ENCODE measurements at regions not wholly inside any gene's neighbourhood (a gene's known extent, or its start where the extent isn't known, plus 50 kb on each side); places are given as distances from the start of the nearest gene placed in this dataset.

GRCh38 chr11:41666951-41667653 is 207.7 kb upstream of the LRRC4C start:
- no peaks in the 10 kb centered on the region for H3K9me3 ChIP-seq (ENCODE audit: control insufficient read depth, low read length)
- no peak overlapping the region for H3K4me2 ChIP-seq (ENCODE audit: low read length)
- no peak overlapping the region for H3K4me3 ChIP-seq (ENCODE audit: low read depth, low read length)
- no peak overlapping the region for H3K9ac ChIP-seq
- TF ChIP-seq, protein P1, sequence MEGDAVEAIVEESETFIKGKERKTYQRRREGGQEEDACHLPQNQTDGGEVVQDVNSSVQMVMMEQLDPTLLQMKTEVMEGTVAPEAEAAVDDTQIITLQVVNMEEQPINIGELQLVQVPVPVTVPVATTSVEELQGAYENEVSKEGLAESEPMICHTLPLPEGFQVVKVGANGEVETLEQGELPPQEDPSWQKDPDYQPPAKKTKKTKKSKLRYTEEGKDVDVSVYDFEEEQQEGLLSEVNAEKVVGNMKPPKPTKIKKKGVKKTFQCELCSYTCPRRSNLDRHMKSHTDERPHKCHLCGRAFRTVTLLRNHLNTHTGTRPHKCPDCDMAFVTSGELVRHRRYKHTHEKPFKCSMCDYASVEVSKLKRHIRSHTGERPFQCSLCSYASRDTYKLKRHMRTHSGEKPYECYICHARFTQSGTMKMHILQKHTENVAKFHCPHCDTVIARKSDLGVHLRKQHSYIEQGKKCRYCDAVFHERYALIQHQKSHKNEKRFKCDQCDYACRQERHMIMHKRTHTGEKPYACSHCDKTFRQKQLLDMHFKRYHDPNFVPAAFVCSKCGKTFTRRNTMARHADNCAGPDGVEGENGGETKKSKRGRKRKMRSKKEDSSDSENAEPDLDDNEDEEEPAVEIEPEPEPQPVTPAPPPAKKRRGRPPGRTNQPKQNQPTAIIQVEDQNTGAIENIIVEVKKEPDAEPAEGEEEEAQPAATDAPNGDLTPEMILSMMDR (IDR thresholded peaks at IDR 0.05), result no peak
- H3K27ac ChIP-seq, result no peak overlapping the region
- no peaks in the 10 kb centered on the region for H3K36me3 ChIP-seq (ENCODE audit: control insufficient read depth, insufficient read depth, low read length)
- H3K27me3 ChIP-seq (ENCODE audit: control insufficient read depth, insufficient read depth, low read length), result no peaks in the 10 kb centered on the region
- no peak overlapping the region for H2AFZ ChIP-seq
- no peaks in the 10 kb centered on the region for H3K4me1 ChIP-seq
- no peaks in the 10 kb centered on the region for H3K79me2 ChIP-seq

DNA sequence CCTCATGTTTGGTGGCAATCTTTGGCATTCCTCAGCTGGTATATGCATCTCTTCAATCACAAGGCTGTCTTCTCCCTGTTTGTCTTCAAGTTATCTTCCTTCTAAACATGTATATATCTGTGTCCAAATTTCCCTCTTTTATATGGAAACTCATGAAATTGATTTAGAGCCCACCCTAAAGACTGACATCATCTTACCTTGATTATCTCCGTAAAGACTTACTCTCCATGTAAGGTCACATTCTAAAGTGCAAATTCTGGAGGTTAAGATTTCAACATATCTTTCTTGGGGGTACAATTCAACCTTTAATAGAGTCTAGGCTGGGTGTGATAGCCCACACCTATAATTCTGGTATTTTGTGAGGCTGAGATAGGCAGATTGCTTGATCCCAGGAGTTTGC is 215.8 kb upstream of the LRRC4C start:
- Histone ChIP-seq H3K9ac (no peak overlapping the region), H3K4me2 (ENCODE audit: low read length) (no peak overlapping the region), H3K27me3 (ENCODE audit: control insufficient read depth, insufficient read depth, low read length) (no peaks in the 10 kb centered on the region), H3K4me1 (no peaks in the 10 kb centered on the region), H3K9me3 (ENCODE audit: control insufficient read depth, low read length) (no peaks in the 10 kb centered on the region), H2AFZ (no peak overlapping the region), H3K79me2 (no peaks in the 10 kb centered on the region), H3K36me3 (ENCODE audit: control insufficient read depth, insufficient read depth, low read length) (no peaks in the 10 kb centered on the region), H3K4me3 (ENCODE audit: low read depth, low read length) (no peak overlapping the region), H3K27ac (no peak overlapping the region)
- TF ChIP-seq, protein P1 (IDR thresholded peaks at IDR 0.05), result no peak

DNA sequence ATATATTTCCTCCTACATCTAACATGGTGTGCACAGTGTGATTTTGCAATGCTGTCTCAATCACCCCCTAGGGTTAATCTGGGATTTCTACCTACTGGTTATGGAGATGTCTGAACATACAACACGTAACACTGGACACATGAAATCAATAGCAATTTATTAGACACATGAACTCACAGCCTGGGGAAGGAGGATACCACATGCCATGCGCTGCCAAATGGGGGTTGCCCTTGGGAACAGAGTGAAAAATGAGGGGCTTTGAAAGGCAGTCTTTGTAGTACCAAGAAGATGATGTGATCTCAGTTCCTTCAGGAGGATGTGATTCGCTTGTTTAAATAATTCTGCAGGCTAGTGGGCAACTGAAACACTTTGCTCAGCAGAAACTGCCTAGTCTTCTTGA is 253.6 kb upstream of the LRRC4C start:
- H3K27ac ChIP-seq, result no peak overlapping the region
- no peaks in the 10 kb centered on the region for H3K79me2 ChIP-seq
- no peak overlapping the region for H2AFZ ChIP-seq
- no peaks in the 10 kb centered on the region for H3K9me3 ChIP-seq (ENCODE audit: control insufficient read depth, low read length)
- H3K4me2 ChIP-seq (ENCODE audit: low read length), result no peak overlapping the region
- H3K36me3 ChIP-seq (ENCODE audit: control insufficient read depth, insufficient read depth, low read length), result no peaks in the 10 kb centered on the region
- TF ChIP-seq, protein P1 (IDR thresholded peaks at IDR 0.05), result no peak
- no peak overlapping the region for H3K4me3 ChIP-seq (ENCODE audit: low read depth, low read length)
- H3K4me1 ChIP-seq, result no peaks in the 10 kb centered on the region
- H3K9ac ChIP-seq, result no peak overlapping the region
- H3K27me3 ChIP-seq (ENCODE audit: control insufficient read depth, insufficient read depth, low read length), result no peaks in the 10 kb centered on the region

- TF ChIP-seq, protein P1 (IDR thresholded peaks at IDR 0.05), result no peak
- H3K27me3 ChIP-seq (ENCODE audit: control insufficient read depth, insufficient read depth, low read length), result no peaks in the 10 kb centered on the region
- H3K9me3 ChIP-seq (ENCODE audit: control insufficient read depth, low read length), result no peaks in the 10 kb centered on the region
- no peak overlapping the region for H3K4me2 ChIP-seq (ENCODE audit: low read length)
- no peaks in the 10 kb centered on the region for H3K4me1 ChIP-seq
- no peak overlapping the region for H3K9ac ChIP-seq
- H2AFZ ChIP-seq, result no peak overlapping the region
- no peaks in the 10 kb centered on the region for H3K36me3 ChIP-seq (ENCODE audit: control insufficient read depth, insufficient read depth, low read length)
- H3K4me3 ChIP-seq (ENCODE audit: low read depth, low read length), result no peak overlapping the region
- H3K27ac ChIP-seq, result no peak overlapping the region
- no peaks in the 10 kb centered on the region for H3K79me2 ChIP-seq
Observed at GRCh38 chr11:41714101-41714500, 254.6 kb upstream of the LRRC4C start.

DNA sequence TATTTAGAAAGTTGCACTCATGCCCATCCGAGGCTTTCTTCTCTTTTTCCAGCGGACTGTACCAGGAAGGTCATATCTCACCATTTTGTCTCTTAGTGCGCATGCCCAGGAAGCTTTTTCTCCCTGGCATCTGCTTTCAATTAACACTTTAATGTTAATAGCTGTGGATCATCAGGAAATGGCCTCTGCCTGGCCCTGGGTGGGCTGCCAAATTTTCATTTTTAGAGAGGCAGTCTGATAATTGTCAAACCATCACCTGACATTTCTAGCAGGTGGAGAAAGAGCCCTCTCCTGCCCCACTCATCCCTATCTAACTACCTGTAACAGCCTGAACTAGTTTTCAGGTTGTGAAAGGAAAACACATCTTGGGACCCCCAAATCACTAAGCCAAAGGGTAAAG is 257.4 kb upstream of the LRRC4C start:
- TF ChIP-seq, protein P1 (IDR thresholded peaks at IDR 0.05), result no peak
- H3K79me2 ChIP-seq, result no peaks in the 10 kb centered on the region

More for the DNA sequence above, 257.4 kb upstream of the LRRC4C start:
- no peak overlapping the region for H3K4me3 ChIP-seq (ENCODE audit: low read depth, low read length)
- no peak overlapping the region for H3K27ac ChIP-seq
- H3K36me3 ChIP-seq (ENCODE audit: control insufficient read depth, insufficient read depth, low read length), result no peaks in the 10 kb centered on the region
- no peaks in the 10 kb centered on the region for H3K4me1 ChIP-seq
- no peak overlapping the region for H2AFZ ChIP-seq
- H3K4me2 ChIP-seq (ENCODE audit: low read length), result no peak overlapping the region
- H3K27me3 ChIP-seq (ENCODE audit: control insufficient read depth, insufficient read depth, low read length), result no peaks in the 10 kb centered on the region
- no peaks in the 10 kb centered on the region for H3K9me3 ChIP-seq (ENCODE audit: control insufficient read depth, low read length)
- H3K9ac ChIP-seq, result no peak overlapping the region

All from parathyroid adenoma (tissue), 2 donors.